Activated naive CD8-positive, alpha-beta T cell treated with anti-CD3 and anti-CD28 coated beads for 36 hours (primary cell): ENCODE measurements at regions not wholly inside any gene's neighbourhood (a gene's known extent, or its start where the extent isn't known, plus 50 kb on each side); places are given as distances from the start of the nearest gene placed in this dataset.
"Not testable (repeated sequence)": the region's sequence is repeated elsewhere in the genome, so short reads cannot be mapped to it uniquely, and the experiment has no call there.

ENCODE experiments used
- DNase-seq: peaks from one replicate; pipeline ENCODE4 v3.0.0; 2021
- H3K27ac Mint-ChIP-seq: one replicate; pipeline ENCODE4 v1.8.0; 2022; ENCODE audit warnings: mild to moderate bottlenecking, moderate library complexity, mixed read lengths
- H3K27me3 Mint-ChIP-seq: one replicate; pipeline ENCODE4 v1.8.0; 2022; ENCODE audit warnings: mild to moderate bottlenecking, mixed read lengths
- H3K36me3 Mint-ChIP-seq: one replicate; pipeline ENCODE4 v1.8.0; 2021; ENCODE audit warnings: mild to moderate bottlenecking, mixed read lengths
- H3K4me1 Mint-ChIP-seq: one replicate; pipeline ENCODE4 v1.8.0; 2021; ENCODE audit warnings: mixed read lengths
- H3K4me3 Mint-ChIP-seq: one replicate; pipeline ENCODE4 v1.8.0; 2022; ENCODE audit warnings: mild to moderate bottlenecking, moderate library complexity, mixed read lengths
- H3K9me3 Mint-ChIP-seq: one replicate; pipeline ENCODE4 v1.8.0; 2022; ENCODE audit warnings: mixed read lengths

DNA sequence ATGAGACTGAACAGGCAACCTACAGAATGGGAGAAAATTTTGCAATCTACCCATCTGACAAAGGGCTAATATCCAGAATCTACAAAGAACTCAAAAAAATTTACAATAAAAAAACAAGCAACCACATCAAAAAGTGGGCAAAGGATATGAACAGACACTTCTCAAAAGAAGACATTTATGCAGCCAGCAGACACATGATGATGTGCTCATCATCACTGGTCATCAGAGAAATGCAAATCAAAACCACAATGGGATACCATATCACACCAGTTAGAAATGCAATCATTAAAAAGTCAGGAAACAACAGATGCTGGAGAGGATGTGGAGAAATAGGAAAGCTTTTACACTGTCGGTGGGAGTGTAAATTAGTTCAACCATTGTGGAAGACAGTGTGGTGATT, 51.7 kb upstream of the PAXBP1 start:
- H3K36me3 Mint-ChIP-seq, H3K9me3 Mint-ChIP-seq, H3K27me3 Mint-ChIP-seq, H3K4me1 Mint-ChIP-seq, H3K27ac Mint-ChIP-seq, DNase-seq, H3K4me3 Mint-ChIP-seq: not testable (repeated sequence)

DNA sequence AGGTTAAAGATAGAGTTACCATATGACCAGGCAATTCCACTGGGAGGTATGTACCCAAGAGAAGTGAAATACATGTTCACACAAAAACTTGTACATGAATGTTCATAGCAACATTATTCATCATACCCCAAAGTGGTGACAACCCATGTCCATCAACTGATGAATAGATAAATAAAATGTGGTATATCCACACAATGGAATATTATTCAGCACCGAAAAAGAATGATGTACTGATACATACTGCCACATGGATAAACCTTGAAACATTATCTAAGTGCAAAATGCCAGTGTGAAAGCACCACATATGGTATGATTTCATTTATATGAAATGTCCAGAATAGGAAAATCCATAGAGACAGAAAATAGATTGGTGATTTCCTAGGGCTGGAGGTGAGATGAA, 53.4 kb upstream of the PAXBP1 start:
- peaks cover 3% of the 10 kb centered on the region for H3K4me1 Mint-ChIP-seq
- H3K36me3 Mint-ChIP-seq: no peaks in the 10 kb centered on the region
- peaks cover 6% of the 10 kb centered on the region for H3K27me3 Mint-ChIP-seq
- no peak for DNase-seq
- H3K27ac Mint-ChIP-seq: no peak overlapping the region
- H3K9me3 Mint-ChIP-seq: no peaks in the 10 kb centered on the region
- H3K4me3 Mint-ChIP-seq: no peak overlapping the region

DNA sequence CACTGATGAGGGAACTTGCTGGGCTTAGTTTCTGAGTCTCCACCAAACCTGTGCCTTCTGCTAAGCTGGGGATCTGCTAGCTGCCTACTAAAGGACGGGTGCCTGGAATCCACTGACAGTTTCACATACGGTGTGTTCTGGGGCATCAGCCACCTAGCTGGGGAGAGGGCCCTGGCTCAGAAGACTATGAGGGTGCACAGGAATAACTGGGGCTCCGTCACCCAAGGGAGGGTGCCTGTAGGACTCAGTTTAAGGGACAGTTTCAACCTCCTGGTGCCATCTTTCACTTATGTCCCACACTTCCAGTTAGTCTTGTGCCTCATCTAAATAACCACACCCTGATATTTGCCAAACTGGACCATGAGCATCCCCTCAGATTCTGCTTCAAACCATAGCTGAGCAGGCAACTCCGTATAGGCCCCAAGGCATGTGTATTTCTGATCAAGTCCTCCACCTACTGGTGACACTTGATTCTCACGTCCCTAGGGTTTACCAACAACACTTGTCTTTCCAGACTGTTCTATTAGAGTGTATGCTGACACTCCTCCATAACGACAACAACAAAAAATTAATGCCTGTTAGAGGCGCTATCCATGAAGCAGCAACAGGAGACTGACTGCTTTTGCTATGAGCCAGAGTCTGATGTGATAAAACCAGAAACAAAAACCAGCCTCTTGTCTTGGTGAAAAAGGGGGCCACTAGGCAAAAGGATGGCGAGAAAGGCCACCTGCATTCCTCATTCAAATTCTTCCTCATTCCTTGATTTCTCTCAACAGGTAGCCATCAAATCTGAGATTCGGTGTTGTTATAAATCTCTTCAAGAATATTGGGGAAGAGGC, 55.0 kb upstream of the PAXBP1 start:
- peaks cover 3% of the 10 kb centered on the region for H3K4me1 Mint-ChIP-seq
- peaks cover 10% of the 10 kb centered on the region for H3K27me3 Mint-ChIP-seq
- peak; percentile 13 for DNase-seq
- no peak overlapping the region for H3K27ac Mint-ChIP-seq
- H3K4me3 Mint-ChIP-seq: no peak overlapping the region
- no peaks in the 10 kb centered on the region for H3K9me3 Mint-ChIP-seq
- no peaks in the 10 kb centered on the region for H3K36me3 Mint-ChIP-seq

DNA sequence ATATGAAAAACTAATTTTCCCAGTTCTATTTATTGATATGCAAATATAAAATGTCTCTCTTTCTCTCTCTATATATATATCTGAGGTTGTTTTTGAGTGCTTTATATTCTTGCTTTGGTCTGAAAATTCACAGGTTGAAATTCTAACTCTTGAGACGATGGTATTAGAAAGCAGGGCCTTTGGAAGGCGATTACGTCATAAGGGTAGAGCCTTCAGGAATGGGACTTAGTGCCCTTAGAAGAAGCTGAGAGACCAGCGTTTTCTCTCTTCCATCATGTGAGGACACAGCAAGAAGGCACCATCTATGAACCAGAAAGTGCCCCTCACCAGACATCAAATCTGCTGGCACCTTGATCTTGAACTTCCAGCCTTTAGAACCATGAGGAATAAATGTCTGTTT, 57.4 kb upstream of the PAXBP1 start:
- DNase-seq: no peak
- Mint-ChIP-seq H3K4me3 (no peak overlapping the region), H3K27me3 (peaks cover 10% of the 10 kb centered on the region), H3K36me3 (no peaks in the 10 kb centered on the region), H3K9me3 (no peaks in the 10 kb centered on the region), H3K27ac (no peak overlapping the region), H3K4me1 (no peaks in the 10 kb centered on the region)

DNA sequence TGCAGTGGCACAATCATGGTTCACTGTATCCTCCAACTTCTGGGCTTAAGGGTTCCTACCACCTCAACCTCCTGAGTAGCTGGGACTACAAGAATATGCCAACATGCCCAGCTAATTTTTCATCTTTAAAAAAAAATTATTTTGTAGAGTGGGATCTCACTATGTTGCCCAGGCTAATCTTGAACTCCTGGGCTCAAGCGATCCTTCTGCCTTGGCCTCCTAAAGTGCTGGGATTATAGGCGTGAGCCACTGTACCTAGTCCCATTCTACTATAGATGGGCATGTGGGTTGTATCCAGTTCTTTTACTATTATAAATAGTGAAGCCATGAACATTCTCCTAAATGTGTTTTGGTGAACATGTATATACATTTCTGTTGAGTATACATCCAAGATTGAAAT, 57.9 kb upstream of the PAXBP1 start:
- H3K36me3 Mint-ChIP-seq: no peaks in the 10 kb centered on the region
- peaks cover 7% of the 10 kb centered on the region for H3K27me3 Mint-ChIP-seq
- DNase-seq: no peak
- no peak overlapping the region for H3K4me3 Mint-ChIP-seq
- H3K4me1 Mint-ChIP-seq: no peaks in the 10 kb centered on the region
- H3K9me3 Mint-ChIP-seq: no peaks in the 10 kb centered on the region
- no peak overlapping the region for H3K27ac Mint-ChIP-seq

DNA sequence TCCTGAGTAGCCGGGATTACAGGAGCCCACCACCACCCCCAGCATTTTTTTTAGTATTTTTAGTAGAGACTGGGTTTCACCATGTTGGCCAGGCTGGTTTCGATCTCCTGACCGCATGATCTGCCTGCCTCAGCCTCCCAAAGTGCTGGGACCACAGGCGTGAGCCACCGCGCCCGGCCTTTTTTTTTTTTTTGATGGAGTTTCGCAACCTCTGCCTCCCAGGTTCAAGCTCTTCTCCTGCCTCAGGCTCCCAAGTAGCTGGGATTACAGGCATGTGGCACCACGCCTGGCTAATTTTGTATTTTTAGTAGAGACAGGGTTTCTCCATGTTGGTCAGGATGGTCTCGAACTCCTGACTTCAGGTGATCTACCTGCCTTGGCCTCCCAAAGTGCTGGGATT, 60.2 kb upstream of the PAXBP1 start:
- not testable (repeated sequence) for H3K27me3 Mint-ChIP-seq, H3K27ac Mint-ChIP-seq, H3K36me3 Mint-ChIP-seq, H3K9me3 Mint-ChIP-seq, H3K4me1 Mint-ChIP-seq, DNase-seq, H3K4me3 Mint-ChIP-seq

DNA sequence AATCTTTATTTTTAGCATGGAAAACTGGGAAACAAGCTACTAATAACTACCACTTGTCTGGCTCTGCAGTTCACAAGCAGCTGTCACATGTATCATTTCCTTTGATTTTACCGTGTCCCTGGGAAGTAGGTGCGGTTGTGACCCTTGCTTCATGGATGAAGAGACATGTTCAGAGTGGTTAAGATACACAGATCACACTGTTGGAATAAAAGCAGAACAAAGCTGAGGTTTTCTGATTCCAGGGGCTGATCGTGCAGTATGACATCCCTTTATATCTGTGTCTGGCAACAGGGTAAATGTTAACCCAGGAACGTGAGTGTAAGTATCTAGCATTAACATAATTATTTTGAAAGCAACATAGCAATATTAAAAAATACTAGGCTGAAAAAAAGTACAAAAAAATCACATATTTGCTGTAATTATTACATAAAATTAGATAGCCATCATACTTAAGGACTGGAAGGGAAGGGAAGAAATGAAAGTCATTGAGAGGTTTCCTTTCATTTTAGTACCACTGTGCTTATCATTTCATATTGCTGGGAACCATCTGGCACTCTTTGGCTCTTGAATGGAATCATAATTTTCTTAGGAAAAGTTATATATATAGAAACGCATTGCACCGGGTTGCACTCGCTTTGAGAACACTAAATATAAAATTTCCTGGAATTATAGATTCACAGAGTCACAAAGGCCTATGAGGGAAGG, 62.8 kb upstream of the PAXBP1 start:
- Mint-ChIP-seq H3K27me3 (peaks cover 4% of the 10 kb centered on the region), H3K27ac (no peak overlapping the region), H3K4me1 (no peaks in the 10 kb centered on the region), H3K9me3 (no peaks in the 10 kb centered on the region), H3K36me3 (no peaks in the 10 kb centered on the region), H3K4me3 (no peak overlapping the region)
- no peak for DNase-seq

DNA sequence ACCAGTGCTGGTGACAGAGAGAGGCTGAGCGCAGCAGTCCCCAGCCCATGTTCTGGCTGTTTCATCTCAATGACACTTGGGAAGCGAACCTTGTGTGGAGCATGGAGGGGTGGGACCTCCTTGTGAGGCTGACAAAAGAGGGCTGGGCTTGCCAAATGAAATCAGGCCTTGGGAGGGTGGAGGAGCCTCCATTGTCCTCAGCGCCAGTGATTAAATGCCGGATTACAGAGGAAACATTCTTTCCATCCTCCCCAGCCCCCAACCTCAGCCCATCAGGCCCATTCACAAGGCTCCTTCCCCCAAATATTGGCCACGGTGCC, 63.3 kb upstream of the PAXBP1 start:
- H3K9me3 Mint-ChIP-seq: no peaks in the 10 kb centered on the region
- H3K36me3 Mint-ChIP-seq: no peaks in the 10 kb centered on the region
- no peak overlapping the region for H3K27ac Mint-ChIP-seq
- no peaks in the 10 kb centered on the region for H3K4me1 Mint-ChIP-seq
- peaks cover 4% of the 10 kb centered on the region for H3K27me3 Mint-ChIP-seq
- H3K4me3 Mint-ChIP-seq: no peak overlapping the region
- DNase-seq: no peak

DNA sequence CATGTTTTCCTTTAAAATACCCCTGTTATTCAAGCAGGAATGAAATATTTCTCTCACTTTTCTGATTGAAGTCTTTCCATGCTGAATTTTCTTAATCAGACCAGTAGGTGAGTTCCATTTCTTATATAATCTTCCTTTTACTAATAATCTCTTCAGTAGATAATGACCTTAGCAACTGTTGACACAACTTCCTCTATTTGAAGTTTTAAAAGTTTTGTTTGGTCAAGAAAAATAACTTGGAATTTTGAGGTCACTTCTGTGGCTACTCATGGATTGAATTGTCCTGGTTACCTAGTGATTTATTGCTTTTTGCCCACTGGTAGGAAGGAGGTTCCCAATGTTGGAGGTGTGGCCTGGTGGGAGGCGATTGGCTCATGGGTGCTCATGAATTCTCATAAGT, 70.6 kb upstream of the PAXBP1 start:
- DNase-seq: no peak
- no peak overlapping the region for H3K4me3 Mint-ChIP-seq
- no peaks in the 10 kb centered on the region for H3K27me3 Mint-ChIP-seq
- H3K9me3 Mint-ChIP-seq: no peaks in the 10 kb centered on the region
- no peaks in the 10 kb centered on the region for H3K36me3 Mint-ChIP-seq
- no peak overlapping the region for H3K27ac Mint-ChIP-seq
- no peaks in the 10 kb centered on the region for H3K4me1 Mint-ChIP-seq

DNA sequence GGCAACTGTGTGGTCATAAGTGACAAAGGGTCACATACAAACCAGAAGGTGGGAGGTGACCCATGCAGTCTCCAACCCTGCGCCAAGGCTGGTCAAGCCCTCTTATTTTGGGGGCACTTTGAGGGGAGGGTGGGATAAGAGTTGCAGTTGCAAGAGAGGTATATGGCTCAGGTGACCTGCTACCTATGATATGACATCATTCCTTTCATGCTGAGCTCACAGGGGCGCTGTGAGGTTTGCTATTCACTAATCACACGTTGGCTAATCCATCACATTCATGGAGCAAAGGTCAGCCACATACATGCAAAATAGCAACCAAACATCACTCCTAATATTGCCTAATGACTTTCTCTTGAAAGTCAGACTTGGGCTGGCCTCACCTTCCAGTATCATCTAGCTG, 72.0 kb upstream of the PAXBP1 start:
- H3K36me3 Mint-ChIP-seq: no peaks in the 10 kb centered on the region
- no peak for DNase-seq
- H3K4me1 Mint-ChIP-seq: no peaks in the 10 kb centered on the region
- no peak overlapping the region for H3K27ac Mint-ChIP-seq
- no peaks in the 10 kb centered on the region for H3K9me3 Mint-ChIP-seq
- H3K4me3 Mint-ChIP-seq: no peak overlapping the region
- no peaks in the 10 kb centered on the region for H3K27me3 Mint-ChIP-seq

DNA sequence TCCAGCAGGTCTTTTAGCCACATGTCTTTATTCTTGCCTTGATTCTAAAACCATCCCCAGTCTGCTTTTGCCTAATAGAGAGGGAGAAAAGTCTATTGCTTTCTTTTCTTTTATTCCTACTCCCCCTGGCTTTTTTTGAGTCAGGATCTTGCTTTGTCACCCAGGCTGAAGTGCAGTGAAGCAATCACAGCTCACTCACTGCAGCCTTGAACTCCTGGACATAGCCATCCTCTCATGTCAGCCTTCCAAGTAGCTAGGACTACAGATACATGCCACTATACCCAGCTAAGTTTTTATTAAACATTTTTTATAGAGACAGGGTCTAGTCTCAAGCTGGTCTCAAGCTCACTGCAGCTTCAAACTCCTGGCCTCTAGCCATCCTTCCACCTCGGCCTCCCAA, 72.5 kb upstream of the PAXBP1 start:
- Mint-ChIP-seq H3K4me3 (no peak overlapping the region), H3K36me3 (no peaks in the 10 kb centered on the region), H3K4me1 (no peaks in the 10 kb centered on the region)

DNA sequence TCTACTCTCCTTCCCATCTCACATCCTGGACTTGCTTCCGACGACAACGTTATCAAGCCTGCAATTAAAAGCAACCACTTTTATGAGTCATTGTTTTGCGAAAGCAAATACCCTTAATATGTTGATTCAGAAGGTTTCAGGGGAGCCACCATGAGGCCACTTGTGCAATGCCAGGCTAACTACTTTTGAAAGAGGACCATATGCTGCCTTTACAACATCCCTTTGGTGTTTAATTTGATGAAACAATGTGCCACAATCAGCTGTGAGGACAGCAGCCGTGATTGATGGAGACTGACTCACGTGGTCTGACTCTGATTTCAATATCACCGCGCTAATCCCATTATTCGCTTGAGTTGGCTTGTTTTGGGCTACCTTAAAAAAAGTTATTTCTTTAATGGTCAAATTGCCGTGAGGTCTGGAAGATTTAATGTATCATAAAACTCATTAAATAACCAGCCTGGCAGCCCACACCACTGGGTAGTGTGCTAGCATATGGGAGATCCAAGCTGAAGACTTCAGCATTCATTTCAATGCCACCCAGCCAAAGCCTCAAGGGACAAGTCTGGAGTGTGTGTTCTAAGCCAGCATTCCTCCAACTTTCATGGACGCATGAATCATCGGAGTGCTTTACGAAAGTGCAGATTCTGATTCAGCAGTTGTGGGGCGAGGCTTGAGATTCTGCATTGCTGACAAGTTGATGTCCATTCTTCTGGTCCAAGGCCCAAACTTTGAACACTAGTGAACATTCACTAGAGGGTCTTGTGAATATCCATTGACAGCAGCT, 73.3 kb upstream of the PAXBP1 start:
- H3K4me3 Mint-ChIP-seq: no peak overlapping the region
- H3K4me1 Mint-ChIP-seq: no peaks in the 10 kb centered on the region

More for the DNA sequence above, 72.5 kb upstream of the PAXBP1 start:
- DNase-seq: no peak
- H3K27me3 Mint-ChIP-seq: no peaks in the 10 kb centered on the region
- H3K9me3 Mint-ChIP-seq: no peaks in the 10 kb centered on the region
- no peak overlapping the region for H3K27ac Mint-ChIP-seq

DNA sequence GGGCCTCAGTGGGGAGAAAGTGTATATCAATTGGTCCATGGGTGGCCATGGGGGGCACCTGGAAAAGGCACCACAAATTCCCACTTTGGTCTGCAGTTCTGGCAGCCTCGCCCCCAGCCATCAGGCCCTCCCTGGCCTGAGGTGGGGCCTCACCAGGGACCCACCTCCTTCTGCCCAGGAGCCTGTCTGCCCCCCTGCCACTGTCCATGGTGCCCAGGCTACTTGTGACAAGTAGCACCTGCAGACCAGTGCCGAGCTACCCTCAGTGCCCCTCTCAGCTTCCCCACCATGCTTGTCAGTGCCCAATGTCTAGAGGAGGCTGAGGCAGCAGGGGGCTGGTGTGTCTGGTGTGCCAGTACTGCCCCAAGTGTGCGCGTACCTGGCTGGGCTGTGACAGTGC, 87.1 kb upstream of the PAXBP1 start:
- peaks cover 9% of the 10 kb centered on the region for H3K9me3 Mint-ChIP-seq
- no peak for DNase-seq
- H3K4me1 Mint-ChIP-seq: no peaks in the 10 kb centered on the region
- peaks cover 6% of the 10 kb centered on the region for H3K27me3 Mint-ChIP-seq
- no peak overlapping the region for H3K4me3 Mint-ChIP-seq
- H3K36me3 Mint-ChIP-seq: peaks cover 2% of the 10 kb centered on the region
- no peak overlapping the region for H3K27ac Mint-ChIP-seq

More for the DNA sequence above, 73.3 kb upstream of the PAXBP1 start:
- Mint-ChIP-seq H3K9me3 (no peaks in the 10 kb centered on the region), H3K27me3 (no peaks in the 10 kb centered on the region), H3K27ac (no peak overlapping the region), H3K36me3 (no peaks in the 10 kb centered on the region)
- no peak for DNase-seq

DNA sequence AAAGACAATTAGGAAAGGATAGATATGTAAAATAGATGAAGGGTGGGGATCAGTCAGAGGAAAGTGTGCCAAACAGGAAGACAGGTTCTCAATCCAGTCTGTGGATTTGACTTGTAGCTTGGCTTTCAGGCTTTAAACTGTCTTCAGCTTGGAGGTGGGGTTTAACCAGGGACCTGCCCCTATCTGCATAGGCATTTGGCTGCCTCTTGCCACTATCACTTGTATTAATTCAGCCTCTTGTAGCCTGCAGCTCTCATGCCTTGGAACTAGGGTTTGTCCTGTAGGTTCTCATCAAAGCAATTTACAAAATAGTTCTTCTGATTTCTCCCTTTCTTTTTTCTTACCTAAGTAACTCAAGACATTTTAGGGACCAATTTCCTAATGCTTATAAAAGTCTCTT, 88.8 kb upstream of the PAXBP1 start:
- DNase-seq: no peak
- H3K27me3 Mint-ChIP-seq: peaks cover 3% of the 10 kb centered on the region
- no peak overlapping the region for H3K27ac Mint-ChIP-seq
- peaks cover 2% of the 10 kb centered on the region for H3K36me3 Mint-ChIP-seq
- H3K4me1 Mint-ChIP-seq: no peaks in the 10 kb centered on the region
- no peak overlapping the region for H3K4me3 Mint-ChIP-seq
- H3K9me3 Mint-ChIP-seq: peaks cover 7% of the 10 kb centered on the region

DNA sequence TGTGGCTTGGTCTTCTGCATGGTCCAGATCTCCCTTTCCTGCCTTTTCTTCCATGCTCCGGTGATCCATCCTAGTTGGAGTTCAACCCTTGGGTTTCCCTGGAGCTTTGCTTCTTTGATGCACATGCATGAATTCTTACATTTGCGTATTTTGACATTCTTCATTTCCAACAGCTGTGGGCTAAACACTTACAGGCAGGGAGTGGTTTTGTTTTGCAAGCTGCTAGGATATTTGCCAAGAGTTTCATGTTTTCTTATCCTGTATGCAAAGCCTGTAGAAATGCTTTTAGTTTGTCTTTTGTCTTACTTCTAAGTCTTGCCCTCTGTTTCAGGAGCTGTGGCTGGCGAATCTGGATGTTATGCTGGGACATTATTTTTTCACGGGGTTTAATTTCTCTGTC, 90.3 kb upstream of the PAXBP1 start:
- Mint-ChIP-seq H3K27me3 (peaks cover 3% of the 10 kb centered on the region), H3K27ac (no peak overlapping the region), H3K9me3 (peaks cover 4% of the 10 kb centered on the region), H3K4me1 (no peaks in the 10 kb centered on the region), H3K36me3 (peaks cover under 1% of the 10 kb centered on the region), H3K4me3 (no peak overlapping the region)
- no peak for DNase-seq
